SK-N-SH (cell line): ENCODE measurements at regions not wholly inside any gene's neighbourhood (a gene's known extent, or its start where the extent isn't known, plus 50 kb on each side); places are given as distances from the start of the nearest gene placed in this dataset.

Experiments
- SMC3 ChIP-seq: IDR thresholded peaks from 2 replicates; pipeline ENCODE4 v1.6.1; 2012; ENCODE audit warnings: low read depth, low read length, improper control_type of control experiment
- TF ChIP-seq, protein P1 (sequence below): IDR thresholded peaks from 2 replicates; pipeline ENCODE4 v1.4.0; 2012; ENCODE audit warnings: low read depth

DNA sequence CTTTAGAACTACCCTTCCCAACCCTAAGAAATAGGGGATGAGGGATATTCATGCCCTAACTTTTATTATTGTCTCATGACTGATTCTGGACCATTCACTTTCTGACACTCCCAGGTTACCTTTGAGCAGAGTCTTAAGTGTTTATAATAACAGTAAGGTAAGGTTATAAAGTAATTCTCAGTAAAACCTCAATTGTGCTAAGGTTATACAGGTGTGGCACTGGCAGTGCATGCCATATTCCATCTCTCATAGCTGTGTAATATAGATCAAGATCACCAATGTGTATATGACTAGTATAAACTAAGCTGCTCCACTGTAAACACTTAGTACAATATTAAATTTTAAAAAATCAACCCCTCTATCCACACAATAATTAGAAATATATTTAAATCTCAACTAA, 89.1 kb downstream of the KCNJ2 start:
- TF ChIP-seq SMC3: no peak
- TF ChIP-seq, protein P1, sequence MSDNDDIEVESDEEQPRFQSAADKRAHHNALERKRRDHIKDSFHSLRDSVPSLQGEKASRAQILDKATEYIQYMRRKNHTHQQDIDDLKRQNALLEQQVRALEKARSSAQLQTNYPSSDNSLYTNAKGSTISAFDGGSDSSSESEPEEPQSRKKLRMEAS: no peak
